NB4 (cell line): ENCODE measurements at regions not wholly inside any gene's neighbourhood (a gene's known extent, or its start where the extent isn't known, plus 50 kb on each side); places are given as distances from the start of the nearest gene placed in this dataset.

ENCODE experiments used
- MYC ChIP-seq: IDR thresholded peaks from 2 replicates; pipeline ENCODE4 v1.6.1; 2011; ENCODE audit warnings: low read depth, low read length
- POLR2A ChIP-seq: IDR thresholded peaks from 2 replicates; pipeline ENCODE4 v1.6.1; 2011; ENCODE audit warnings: mild to moderate bottlenecking; ENCODE audit not compliant: insufficient read length; ENCODE audit errors: extremely low read depth
- TF ChIP-seq, protein P1 (sequence below): IDR thresholded peaks from 2 replicates; pipeline ENCODE4 v1.6.1; 2011; ENCODE audit warnings: low read depth, low read length
- TF ChIP-seq, protein P2 (sequence below): IDR thresholded peaks from one replicate; pipeline ENCODE4 v1.5.1; 2012; ENCODE audit warnings: low read depth, low read length

DNA sequence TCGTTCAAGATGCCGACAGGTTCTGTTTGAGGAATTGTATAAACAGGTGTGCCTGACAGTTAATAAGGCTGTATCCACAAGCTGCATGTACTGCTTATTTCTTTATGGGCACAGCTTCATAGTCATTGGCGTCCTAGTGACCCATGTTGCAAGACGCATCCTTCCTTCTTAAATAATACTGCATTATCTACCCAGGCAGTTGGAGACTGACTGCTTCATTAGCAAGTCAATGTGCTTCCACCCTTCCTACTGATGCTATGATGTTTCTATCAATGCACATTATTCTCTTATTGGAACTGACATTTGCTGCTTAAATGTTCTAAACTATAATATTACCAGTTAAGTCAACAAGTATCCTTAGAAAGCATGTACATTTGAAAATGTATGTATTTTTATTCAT, 950.0 kb upstream of the MIR17HG start:
- no peak for TF ChIP-seq POLR2A
- TF ChIP-seq, protein P1, sequence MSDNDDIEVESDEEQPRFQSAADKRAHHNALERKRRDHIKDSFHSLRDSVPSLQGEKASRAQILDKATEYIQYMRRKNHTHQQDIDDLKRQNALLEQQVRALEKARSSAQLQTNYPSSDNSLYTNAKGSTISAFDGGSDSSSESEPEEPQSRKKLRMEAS: no peak
- TF ChIP-seq, protein P2, sequence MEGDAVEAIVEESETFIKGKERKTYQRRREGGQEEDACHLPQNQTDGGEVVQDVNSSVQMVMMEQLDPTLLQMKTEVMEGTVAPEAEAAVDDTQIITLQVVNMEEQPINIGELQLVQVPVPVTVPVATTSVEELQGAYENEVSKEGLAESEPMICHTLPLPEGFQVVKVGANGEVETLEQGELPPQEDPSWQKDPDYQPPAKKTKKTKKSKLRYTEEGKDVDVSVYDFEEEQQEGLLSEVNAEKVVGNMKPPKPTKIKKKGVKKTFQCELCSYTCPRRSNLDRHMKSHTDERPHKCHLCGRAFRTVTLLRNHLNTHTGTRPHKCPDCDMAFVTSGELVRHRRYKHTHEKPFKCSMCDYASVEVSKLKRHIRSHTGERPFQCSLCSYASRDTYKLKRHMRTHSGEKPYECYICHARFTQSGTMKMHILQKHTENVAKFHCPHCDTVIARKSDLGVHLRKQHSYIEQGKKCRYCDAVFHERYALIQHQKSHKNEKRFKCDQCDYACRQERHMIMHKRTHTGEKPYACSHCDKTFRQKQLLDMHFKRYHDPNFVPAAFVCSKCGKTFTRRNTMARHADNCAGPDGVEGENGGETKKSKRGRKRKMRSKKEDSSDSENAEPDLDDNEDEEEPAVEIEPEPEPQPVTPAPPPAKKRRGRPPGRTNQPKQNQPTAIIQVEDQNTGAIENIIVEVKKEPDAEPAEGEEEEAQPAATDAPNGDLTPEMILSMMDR: no peak
- TF ChIP-seq MYC: no peak
